ENCODE measurements at regions not wholly inside any gene's neighbourhood (a gene's known extent, or its start where the extent isn't known, plus 50 kb on each side); places are given as distances from the start of the nearest gene placed in this dataset.

DNA sequence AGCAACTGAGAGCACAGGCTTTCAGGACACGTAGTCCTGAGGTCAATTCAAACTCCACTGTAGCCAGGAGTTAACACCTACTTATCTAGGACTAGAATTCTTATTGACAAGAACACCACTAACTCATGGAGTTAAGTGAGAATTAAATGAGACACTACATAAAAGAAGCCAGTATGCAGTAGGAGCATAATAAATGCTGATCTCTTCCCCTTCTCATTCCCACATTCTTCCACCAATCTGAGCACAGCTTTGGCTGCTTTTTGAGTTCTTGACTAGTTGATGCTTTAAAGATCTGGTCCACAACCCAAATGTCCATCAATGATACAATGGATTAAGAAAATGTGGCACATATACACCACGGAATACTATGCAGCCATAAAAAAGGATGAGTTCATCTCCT, 55.2 kb downstream of the TTC32 start:
- no peak for DNase-seq (ENCODE audit: missing footprints)
- ATAC-seq = no peak
- intact Hi-C loops (cut with DNase I) = no loop called here

DNA sequence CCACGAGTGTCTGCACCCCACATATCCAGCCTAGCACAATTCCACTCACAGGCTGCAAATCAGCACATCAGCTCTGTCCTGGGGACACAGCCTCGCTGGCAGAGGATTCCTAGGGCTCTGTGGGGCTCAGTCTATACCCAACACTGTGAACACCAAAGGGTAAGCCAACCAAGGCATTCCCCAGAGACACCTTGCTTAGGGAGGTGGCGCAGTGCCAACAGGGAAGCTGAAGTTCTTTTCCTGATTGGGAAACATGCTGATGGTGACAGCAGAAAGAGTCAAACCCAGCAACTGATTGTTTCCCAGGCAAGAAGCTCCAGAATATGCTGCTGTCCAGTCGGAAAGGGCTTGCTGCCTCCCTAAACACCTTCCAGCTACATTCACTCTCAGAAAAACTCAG, 55.8 kb downstream of the TTC32 start:
- no peak for ATAC-seq
- intact Hi-C loops (cut with DNase I) = no loop called here
- no peak for DNase-seq (ENCODE audit: missing footprints)

DNA sequence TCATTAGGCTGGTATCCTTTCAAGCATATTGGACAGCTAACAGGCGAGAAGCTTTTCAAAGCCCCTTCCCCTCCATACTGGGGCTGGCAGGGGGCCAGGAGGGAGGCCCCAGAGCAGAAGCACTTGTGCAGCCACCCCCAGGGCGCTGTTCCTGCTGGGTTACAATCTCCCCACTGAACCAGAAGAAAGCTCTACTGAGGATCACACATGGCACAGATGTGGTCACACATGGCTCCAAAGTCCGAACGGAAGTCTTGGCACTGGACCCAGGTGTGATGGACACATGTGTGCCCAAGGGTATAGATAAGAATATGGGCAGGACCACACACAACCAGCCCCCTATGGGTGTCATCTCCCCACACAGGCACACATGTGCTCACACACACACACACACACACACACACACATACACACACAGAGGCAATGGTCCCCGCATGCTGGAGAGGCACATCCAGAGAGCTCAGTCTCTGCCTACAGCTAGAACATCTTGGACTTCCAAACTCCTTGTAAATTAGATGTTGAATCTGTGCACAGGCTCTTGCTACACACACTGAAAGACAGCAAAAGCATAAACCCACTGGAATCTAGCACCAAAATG, 56.4 kb downstream of the TTC32 start:
- ATAC-seq (no peak), DNase-seq (ENCODE audit: missing footprints) (no peak)
- intact Hi-C loops (cut with DNase I) = no loop called here

DNA sequence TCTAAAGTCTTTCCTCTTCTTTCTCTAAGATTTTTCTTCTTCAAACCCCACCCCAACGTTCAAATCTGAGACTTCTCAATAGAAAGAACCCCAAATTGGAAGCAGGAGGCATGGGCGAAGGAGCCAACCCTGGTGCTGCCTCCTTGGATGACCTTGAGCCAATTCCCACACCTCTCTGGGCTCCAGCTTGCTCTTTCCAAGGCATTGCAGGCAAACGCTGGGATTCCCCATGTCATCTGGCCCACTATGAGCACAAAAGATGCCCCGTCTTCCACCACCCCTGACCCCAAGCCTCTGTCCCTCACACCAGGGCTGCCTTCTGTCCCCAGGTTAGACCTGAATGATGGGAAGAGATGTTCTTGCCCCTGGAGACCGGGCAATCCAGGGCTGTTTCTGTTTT, 57.0 kb downstream of the TTC32 start:
- intact Hi-C loops (cut with DNase I) = no loop called here
- no peak for ATAC-seq
- no peak for DNase-seq (ENCODE audit: missing footprints)

DNA sequence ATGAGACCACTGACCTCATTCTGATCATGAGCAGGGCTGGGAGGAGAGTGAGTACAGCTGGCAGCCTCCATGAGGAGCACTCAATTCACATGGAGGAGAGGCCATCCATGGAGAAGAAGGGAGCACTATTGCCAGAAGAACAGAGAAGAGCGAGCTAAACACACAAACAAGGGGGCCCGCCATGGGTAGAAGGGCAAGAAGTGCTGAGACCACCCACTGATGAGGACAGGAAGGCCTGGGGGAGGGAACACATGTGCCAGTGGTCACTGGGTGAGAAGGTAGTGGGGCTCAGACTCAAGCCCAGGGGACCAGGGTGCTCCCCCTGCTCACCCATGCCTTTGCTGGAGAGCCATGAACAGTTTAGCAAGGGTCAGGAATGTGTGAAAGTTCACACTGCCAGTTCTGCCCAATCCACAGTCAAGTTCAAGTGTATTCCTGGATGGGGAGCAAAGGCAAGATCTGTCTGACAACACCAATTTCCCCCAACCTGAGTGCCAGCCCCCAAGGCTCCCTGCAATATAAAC, 57.7 kb downstream of the TTC32 start:
- ATAC-seq (no peak), DNase-seq (ENCODE audit: missing footprints) (no peak)
- intact Hi-C loops (cut with DNase I) = no loop called here

DNA sequence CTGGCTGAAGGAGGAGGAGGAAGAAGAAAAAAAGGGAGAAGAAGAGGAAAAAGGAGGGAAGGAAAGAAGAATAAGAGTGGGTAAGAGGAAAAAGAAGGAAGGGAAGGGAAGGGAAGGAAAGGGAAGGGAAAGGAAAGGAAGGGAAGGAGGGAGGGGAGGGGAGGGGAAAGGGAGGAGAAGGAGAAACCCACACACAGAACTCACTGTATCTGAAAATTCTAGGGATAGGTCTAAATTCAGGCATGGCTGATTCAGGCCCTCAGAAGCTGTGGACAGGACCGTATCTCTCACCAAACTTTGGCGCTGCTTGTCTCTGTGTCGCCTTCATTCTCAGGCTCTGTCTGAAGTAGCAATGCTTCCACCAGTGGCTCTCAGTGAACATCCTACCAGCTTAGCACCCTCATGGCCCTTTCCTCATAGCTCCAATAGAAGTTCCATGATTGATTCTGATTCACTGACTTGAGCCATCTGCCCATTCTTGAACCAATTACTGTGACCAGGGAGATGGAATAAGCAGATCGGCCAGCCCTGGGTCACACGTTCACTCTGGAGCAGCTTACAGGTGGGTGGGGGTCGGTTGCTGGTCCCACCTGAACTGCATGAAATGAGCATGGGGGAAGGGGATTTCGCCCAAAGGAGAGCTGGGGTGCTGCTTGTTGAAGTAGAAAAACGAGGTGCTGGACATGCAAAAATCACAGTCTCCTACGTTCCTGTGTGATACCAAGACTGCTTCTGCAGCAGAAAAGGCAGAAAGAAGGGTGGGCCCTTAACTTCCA, 59.7 kb downstream of the TTC32 start:
- no peak for DNase-seq (ENCODE audit: missing footprints)

DNA sequence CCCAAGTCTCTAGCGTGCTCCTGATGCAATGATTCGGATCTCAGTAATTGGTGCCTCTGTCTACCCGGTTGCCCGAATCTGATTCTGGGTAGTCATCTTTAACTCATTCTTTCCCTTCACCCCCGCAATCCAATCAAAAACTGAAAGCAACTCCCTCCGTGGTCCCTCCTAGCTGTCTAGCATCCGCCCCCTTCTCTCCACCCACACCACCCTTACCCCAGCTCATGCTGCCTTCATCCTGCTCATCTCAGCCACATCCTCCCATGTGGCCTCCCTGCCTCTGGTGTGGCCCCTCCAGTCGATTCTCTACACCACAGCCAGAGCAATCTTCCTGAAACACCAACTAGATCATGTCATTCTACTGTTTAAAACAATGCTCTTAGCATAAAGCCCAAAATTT, 62.3 kb downstream of the TTC32 start:
- intact Hi-C loops (cut with DNase I) = no loop called here
- no peak for DNase-seq (ENCODE audit: missing footprints)
- ATAC-seq = no peak

More for the DNA sequence above, 59.7 kb downstream of the TTC32 start:
- ATAC-seq = no peak
- intact Hi-C loops (cut with DNase I) = no loop called here

DNA sequence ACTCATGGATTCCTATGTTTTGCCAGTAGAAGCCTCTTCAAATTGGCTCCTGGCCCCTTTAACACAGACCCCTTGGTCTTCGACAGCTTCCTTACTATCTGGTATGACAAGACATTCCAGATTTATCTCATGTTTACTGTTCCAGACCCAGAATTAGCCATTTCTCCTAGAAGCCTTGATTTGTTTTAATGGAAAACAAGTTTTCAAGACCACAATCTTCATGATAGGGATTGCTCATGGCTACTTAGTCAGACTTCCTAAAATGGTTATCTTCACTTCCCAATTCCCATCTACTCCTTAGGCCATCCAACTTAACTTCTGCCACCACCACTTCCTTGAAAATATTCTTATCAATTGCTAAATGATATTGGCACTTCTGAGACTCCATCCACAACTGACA, 63.2 kb downstream of the TTC32 start:
- intact Hi-C loops (cut with DNase I) = no loop called here
- ATAC-seq (no peak), DNase-seq (ENCODE audit: missing footprints) (no peak)

DNA sequence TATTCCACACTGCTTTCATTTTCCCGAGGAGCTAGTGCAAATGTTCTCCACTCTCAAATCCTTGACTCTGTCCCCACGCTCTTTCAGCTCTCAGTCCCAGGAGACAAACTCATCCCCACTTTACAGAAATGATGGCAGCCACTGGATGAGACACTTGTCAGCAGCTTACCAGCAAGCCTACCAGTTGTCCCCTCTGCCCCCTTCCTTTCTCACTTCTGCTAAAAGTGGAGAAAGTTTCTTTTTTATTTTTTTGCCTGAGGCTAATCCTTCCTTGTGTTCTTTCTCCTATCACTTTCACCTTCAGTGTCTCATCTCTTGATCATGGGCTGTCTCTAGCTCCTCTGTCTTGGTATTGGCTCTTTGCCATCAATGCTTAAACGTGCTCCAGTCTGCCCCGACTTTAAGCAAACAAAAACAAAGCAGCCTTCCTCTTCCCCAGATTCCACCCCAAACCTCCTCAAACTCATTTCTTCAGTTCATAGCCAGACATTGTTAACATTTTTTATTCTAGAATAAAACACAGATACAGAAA, 64.5 kb downstream of the TTC32 start:
- intact Hi-C loops (cut with DNase I) = no loop called here
- no peak for ATAC-seq
- DNase-seq (ENCODE audit: missing footprints) = no peak

DNA sequence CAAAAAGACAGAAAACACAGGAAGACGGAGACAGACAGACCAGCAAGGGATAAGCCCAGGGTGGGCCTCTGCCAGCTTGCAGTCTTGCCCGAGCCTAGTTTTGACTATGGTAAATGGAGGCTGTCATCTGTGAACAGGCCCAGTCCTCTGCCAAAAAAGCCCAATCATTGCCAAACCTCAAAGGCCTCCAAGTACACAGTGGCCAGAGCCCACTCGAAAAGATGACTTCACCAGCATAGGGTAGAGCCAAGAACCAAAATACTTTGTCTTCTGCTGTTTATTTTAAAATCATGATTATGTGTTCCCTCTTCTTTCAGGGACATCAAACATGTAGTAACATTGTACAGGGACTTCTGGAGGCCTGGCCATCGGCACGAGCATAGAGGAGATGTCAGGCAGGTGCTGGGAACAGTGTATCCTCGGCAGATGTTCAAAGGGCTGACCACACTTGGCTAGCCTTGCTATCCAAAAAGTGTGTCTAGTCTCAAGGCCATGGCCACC, 66.0 kb downstream of the TTC32 start:
- peak; percentile 84 for ATAC-seq
- DNase-seq (ENCODE audit: missing footprints) = no peak
- intact Hi-C loops (cut with DNase I) = no loop called here

DNA sequence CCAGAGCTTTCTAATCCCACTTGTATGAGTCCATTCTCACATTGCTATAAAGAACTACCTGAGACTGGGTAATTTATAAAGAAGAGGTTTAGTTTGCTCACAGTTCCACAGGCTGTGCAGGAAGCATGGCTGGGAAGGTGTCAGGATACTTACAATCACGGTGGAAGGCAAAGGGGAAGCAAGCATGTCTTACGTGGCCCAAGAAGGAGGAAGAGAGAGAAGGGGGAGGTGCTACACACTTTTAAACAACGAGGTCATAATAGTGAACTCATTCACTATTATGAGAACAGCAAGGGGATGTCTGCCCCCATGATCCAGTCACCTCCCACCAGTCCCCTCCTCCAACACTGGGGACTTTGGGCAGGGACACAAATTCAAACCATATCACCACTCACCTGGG, 67.8 kb downstream of the TTC32 start:
- intact Hi-C loops (cut with DNase I) = no loop called here
- no peak for DNase-seq (ENCODE audit: missing footprints)
- ATAC-seq = no peak

DNA sequence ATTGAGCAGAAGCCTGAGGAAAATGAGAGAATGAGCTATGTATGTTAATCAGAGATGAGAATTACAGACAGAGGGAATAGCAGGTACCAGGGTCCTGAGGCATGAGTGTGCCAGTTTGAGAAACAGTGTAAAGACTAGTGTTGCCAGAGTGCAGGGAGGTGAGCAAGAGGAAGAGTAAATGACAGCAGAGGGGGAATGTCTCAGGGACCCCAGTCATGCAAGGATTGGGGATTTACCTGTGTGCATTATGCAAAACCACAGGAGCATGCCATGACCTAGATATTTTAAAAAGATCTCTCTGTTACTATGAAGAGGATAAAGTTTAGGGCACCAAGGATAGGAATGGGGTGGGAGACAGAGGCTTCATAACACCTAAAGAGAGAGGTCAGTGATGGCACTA, 72.1 kb downstream of the TTC32 start:
- ATAC-seq (no peak), DNase-seq (ENCODE audit: missing footprints) (no peak)
- intact Hi-C loops (cut with DNase I) = no loop called here

DNA sequence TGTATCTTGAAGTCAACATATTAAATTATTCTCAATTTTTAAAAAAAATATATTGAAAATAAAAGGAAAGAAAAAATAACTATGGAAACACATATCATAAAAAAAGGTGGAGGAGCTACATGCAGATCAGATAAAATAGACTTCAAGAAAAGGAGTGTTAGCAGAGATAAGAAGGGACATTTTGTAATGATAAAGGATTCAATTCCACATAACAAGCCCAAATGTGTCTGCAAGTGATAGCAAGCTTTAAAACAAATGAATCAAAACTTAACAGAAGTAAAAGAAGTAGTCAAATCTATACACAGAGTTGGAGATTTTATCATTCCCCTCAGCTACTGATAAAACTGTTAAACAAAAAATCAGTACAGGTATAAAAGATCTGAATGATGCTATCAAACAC, 74.9 kb downstream of the TTC32 start:
- ATAC-seq (no peak), DNase-seq (ENCODE audit: missing footprints) (no peak)
- intact Hi-C loops (cut with DNase I) = no loop called here

DNA sequence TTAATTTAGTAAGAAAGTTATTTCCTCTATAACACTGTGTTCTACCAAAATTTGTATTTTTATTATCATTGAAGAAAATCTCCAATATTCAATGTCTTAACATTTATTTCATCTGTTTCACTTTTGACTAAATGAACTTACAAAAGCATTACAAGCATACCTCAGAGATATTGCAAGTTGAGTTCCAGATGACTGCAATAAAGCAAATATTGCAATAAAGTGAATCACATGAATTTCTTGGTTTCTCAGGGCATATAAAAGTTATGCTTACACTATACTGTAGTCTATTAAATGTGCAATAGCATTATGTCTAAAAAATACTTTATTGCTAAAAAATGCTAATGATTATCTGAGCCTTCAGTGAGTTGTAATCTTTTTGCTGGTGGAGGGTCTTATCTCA, 78.3 kb downstream of the TTC32 start:
- DNase-seq (ENCODE audit: missing footprints) (no peak), ATAC-seq (no peak)
- intact Hi-C loops (cut with DNase I) = loop anchor here (2.0 kb wide), 1 partner anchor 63 kb away; no protein-coding TSS in a partner anchor

DNA sequence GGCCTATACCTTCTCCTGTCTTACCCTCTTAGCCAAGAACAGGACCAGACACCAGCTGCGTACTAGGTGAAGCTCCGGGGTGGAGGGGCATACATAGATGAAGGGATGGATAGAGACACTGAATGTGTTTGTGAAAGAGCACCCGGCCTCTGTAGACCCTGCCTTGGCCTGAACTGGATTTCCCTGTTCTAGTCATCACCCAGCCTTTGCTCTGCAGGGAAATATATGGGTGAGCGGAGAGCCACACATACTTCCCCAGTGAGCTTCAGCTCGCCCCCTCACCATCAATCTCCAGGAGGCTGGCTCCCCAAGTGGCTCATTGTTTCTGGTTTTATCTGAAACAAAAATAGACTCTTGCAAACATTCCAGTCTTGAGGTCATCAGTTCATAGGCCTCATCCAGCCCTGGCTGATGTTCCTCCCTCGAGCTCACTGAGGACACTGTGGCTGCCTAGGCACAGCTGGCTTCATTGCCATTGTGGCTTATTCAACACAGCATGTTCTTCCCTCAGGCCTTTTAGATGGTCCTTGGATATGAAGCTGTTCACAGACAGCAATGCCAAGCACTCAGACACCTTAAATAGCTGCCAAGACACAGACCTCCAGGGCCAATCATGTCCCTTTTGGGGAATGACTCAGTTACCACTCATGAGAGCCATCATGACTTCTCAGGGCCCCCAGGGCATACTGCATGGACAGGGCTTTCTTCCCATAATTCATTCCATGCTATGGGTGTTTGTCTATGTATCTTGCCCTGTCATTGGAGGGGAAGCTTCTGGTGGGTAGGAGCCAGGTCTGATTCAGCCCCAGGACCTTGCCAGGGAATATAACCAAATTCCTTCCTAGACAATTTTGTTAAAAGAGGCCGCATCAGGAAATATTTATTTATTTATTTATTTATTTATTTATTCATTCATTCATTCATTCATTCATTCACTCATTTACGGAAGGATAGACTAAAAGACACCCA, 82.4 kb downstream of the TTC32 start:
- DNase-seq (ENCODE audit: missing footprints) = no peak
- ATAC-seq = peak; percentile 39
- intact Hi-C loops (cut with DNase I) = no loop called here

DNA sequence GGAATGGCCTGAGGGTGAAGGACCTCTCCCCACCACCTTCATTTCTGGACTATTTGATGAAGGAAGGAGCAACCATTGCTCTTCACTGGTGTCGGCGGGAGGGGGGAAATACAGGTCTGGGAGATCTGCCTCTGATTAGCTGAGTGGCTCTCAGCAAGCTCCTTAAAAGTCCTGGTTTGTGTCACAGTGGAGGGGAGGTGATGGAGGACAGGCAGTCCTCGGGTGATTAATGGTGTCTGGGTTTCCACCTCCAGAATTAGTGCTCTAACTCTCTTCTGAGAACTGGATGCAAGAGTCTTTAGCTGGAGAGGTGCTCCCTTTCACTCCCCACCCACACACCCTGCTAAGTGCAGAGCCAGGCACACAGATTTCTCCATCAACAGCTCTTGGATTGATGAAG, 83.2 kb downstream of the TTC32 start:
- intact Hi-C loops (cut with DNase I) = no loop called here
- no peak for DNase-seq (ENCODE audit: missing footprints)
- ATAC-seq = no peak

DNA sequence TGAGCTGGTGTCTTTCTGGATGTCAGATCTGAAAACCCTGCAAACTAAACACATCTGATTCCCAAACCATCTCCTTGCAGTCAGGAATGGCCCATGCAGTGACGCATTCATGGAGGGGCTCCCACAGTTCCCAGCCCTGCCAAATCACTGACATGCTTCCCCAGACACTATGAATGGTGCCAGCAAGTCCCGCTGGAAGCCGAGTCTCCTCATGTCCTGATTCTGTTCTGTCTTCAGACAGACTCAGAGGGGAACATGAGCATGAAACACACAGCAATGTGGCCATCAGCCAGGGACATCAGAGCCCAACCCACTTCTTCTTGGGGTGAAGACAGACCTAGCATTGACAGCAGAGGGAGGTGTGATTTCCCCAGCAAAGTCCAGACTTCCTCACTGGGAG, 83.7 kb downstream of the TTC32 start:
- DNase-seq (ENCODE audit: missing footprints) = no peak
- peak; percentile 50 for ATAC-seq
- intact Hi-C loops (cut with DNase I) = no loop called here

DNA sequence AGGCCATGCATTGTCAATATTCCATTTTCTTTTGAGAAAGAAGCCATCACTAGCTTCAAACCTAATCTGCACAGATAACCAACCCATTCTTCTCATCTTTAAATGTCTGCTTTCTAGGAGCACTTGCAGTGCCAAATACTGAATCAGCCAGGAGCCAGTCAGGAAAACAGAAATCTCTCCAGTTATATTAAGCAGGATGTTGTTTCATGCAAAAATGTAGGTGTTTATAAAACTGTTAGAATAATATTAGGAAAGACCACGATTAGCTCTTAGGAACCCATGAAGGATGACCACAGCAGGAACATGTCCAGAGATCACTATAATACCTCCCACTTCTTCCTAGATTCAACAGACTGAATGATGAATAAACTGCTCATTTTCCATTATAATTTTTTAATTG, 86.0 kb downstream of the TTC32 start:
- no peak for ATAC-seq
- DNase-seq (ENCODE audit: missing footprints) = no peak
- intact Hi-C loops (cut with DNase I) = no loop called here

DNA sequence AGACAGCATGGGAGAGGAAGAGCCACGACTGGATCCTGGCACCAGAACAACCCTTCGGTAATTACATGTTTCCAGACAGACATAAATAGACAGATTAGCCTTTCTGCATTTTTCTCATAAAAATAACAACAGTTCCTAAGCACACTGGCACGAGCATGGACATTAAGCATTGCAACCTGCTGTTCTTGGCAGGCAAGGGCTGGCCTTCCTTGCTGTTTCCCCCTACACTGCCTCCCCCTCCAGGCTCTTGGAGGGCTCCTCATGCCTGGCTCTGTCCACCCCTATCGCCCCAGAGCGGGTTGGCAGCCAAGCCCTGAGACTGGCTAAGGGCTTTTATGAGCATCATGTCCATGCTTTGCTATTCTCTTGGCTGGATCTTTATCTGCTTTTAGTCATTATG, 89.6 kb downstream of the TTC32 start:
- ATAC-seq (peak; percentile 64), DNase-seq (ENCODE audit: missing footprints) (no peak)
- intact Hi-C loops (cut with DNase I) = no loop called here

Measured in Right ventricle myocardium inferior (tissue), 1 donor.